DOHH2 (cell line): ENCODE measurements at regions not wholly inside any gene's neighbourhood (a gene's known extent, or its start where the extent isn't known, plus 50 kb on each side); places are given as distances from the start of the nearest gene placed in this dataset.

Source experiments
- H3F3A ChIP-seq: fragments of 200-600 bp; sonication (generic), shearing (Covaris generic); 2 replicates; pipeline ENCODE4 v1.6.0; 2016; ENCODE audit warnings: antibody characterized with exemption, mild to moderate bottlenecking; ENCODE audit not compliant: control insufficient read depth, insufficient read depth
- H3K27ac ChIP-seq: fragments of 200-600 bp; sonication (generic); 2 replicates; pipeline ENCODE4 v1.5.1; 2014; ENCODE audit warnings: low read depth, mild to moderate bottlenecking, low read length, moderate library complexity
- H3K27me3 ChIP-seq: fragments of 200-600 bp; sonication (generic); 2 replicates; pipeline ENCODE4 v1.6.1; 2014; ENCODE audit warnings: mild to moderate bottlenecking, low read length, mixed read lengths; ENCODE audit not compliant: control insufficient read depth
- H3K36me3 ChIP-seq: fragments of 200-600 bp; sonication (generic); 2 replicates; pipeline ENCODE4 v1.6.1; 2014; ENCODE audit warnings: mild to moderate bottlenecking, low read length, moderate library complexity, mixed read lengths; ENCODE audit not compliant: control insufficient read depth
- H3K4me1 ChIP-seq: fragments of 200-600 bp; sonication (generic); 2 replicates; pipeline ENCODE4 v1.6.1; 2014; ENCODE audit warnings: mild to moderate bottlenecking, low read length, mixed read lengths; ENCODE audit not compliant: control insufficient read depth
- H3K4me2 ChIP-seq: fragments of 200-600 bp; sonication (generic); 2 replicates; pipeline ENCODE4 v1.6.0; 2014; ENCODE audit warnings: mild to moderate bottlenecking, low read length, moderate library complexity
- H3K4me3 ChIP-seq: fragments of 200-600 bp; sonication (generic); 2 replicates; pipeline ENCODE4 v1.5.1; 2014; ENCODE audit warnings: mild to moderate bottlenecking, low read length, mixed read lengths
- H3K79me2 ChIP-seq: fragments of 200-600 bp; sonication (generic); 2 replicates; pipeline ENCODE4 v1.6.1; 2014; ENCODE audit warnings: mild to moderate bottlenecking, low read length, mixed read lengths; ENCODE audit not compliant: control insufficient read depth
- H3K9me2 ChIP-seq: fragments of 200-600 bp; sonication (generic); replicated peaks from 2 replicates; pipeline ENCODE4 v1.6.1; 2014; ENCODE audit warnings: mild to moderate bottlenecking, low read length, mixed read lengths; ENCODE audit not compliant: control insufficient read depth
- H3K9me3 ChIP-seq: fragments of 200-600 bp; sonication (generic); 2 replicates; pipeline ENCODE4 v1.6.1; 2014; ENCODE audit warnings: antibody characterized with exemption, low read length, mixed read lengths; ENCODE audit not compliant: control insufficient read depth, insufficient read depth
- H4K20me1 ChIP-seq: fragments of 200-600 bp; sonication (generic); 2 replicates; pipeline ENCODE4 v1.6.0; 2014; ENCODE audit warnings: low read depth, mild to moderate bottlenecking, antibody characterized with exemption, low read length, moderate library complexity; ENCODE audit not compliant: control insufficient read depth, insufficient read depth
- CTCF ChIP-seq: fragments of 200-600 bp; sonication (generic); IDR thresholded peaks from one replicate; pipeline ENCODE4 v1.5.1; 2014; ENCODE audit warnings: antibody characterized with exemption, mild to moderate bottlenecking, low read depth, low read length; ENCODE audit not compliant: poor library complexity, severe bottlenecking
- EZH2phosphoT487 ChIP-seq: fragments of 200-600 bp; sonication (generic); IDR thresholded peaks from 2 replicates; pipeline ENCODE4 v1.6.1; 2017; ENCODE audit warnings: borderline replicate concordance, mild to moderate bottlenecking, antibody characterized with exemption, low read length, moderate library complexity, mixed read lengths

DNA sequence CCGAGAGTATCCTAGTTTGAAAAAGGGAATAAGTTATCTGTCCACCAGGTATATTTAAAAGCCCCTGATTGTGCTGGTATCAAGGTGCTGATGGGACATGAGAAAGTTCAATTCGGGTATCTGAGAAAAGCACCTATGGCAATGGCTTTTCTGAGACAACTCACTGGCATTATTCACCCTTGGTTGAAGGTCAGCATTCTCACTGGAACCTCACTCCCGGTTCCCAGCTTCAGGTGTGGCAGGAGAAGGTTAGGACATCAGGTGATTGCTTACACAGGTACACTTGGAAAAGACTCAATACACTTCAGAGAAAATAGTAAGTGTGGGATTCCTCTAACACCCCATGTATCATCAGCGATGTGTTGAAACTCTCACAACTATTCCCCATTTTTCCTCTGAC is 643.1 kb downstream of the INHBA start:
- Histone ChIP-seq H3K36me3 (no peaks in the 10 kb centered on the region), H3K4me2 (no peak overlapping the region), H3K79me2 (no peaks in the 10 kb centered on the region), H4K20me1 (no peaks in the 10 kb centered on the region), H3K9me2 (no peaks in the 10 kb centered on the region), H3K4me1 (no peaks in the 10 kb centered on the region), H3K27ac (no peak overlapping the region), H3K9me3 (peaks cover 14% of the 10 kb centered on the region), H3F3A (no peaks in the 10 kb centered on the region), H3K27me3 (no peaks in the 10 kb centered on the region), H3K4me3 (no peak overlapping the region)
- TF ChIP-seq CTCF (no peak), EZH2phosphoT487 (no peak)

DNA sequence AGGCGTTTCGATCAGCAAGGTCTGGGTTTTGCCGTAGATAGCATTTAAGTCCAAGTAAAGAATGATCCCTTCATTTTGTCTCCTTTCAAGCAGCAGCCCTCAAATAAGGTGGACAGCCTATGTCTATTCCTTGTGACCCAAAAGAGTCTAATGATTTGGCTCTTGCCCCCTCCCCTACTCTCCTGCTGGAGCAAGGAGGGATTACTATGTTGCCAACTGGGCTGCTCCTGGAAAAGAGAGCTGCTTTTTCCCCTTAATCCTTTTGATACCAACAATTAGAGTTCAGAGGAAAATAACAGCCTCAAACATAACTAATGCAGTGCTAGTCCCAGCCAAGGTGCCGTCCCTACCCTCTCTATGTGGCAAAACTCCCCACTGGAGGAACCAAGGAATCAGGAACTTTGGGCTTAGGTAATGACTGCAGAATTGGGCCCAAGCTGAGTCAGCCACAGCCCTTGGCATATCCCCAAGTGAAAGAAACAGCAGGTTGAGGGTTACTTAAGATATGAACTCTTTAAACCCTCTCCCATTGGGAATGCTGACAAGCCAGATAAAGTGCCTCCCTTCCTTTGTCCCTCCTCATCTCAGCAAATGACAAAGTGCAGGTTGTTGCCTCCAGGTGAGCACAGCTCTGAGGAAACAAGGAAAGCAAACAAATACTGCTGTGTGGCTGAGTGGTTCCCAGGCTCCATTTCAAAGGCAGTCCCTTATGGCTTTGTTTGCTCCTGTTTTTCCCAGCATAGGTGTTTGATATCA is 643.7 kb downstream of the INHBA start:
- Histone ChIP-seq H3K79me2 (no peaks in the 10 kb centered on the region), H3K27me3 (no peaks in the 10 kb centered on the region), H3K9me2 (no peaks in the 10 kb centered on the region), H3K9me3 (peaks cover 14% of the 10 kb centered on the region), H4K20me1 (no peaks in the 10 kb centered on the region), H3K4me2 (no peak overlapping the region), H3K4me1 (no peaks in the 10 kb centered on the region), H3K4me3 (no peak overlapping the region), H3K27ac (no peak overlapping the region), H3K36me3 (no peaks in the 10 kb centered on the region), H3F3A (no peaks in the 10 kb centered on the region)
- no peak for TF ChIP-seq CTCF
- no peak for TF ChIP-seq EZH2phosphoT487

GRCh38 chr7:41054960-41055661 is 647.8 kb downstream of the INHBA start:
- TF ChIP-seq CTCF (no peak), EZH2phosphoT487 (no peak)
- Histone ChIP-seq H3K4me2 (no peak overlapping the region), H3K36me3 (no peaks in the 10 kb centered on the region), H3K9me3 (peaks cover 14% of the 10 kb centered on the region), H3K79me2 (no peaks in the 10 kb centered on the region), H3F3A (no peaks in the 10 kb centered on the region), H3K4me1 (no peaks in the 10 kb centered on the region), H3K27ac (no peak overlapping the region), H3K27me3 (no peaks in the 10 kb centered on the region), H3K4me3 (no peak overlapping the region), H3K9me2 (no peaks in the 10 kb centered on the region), H4K20me1 (no peaks in the 10 kb centered on the region)
